ENCODE measurements at regions not wholly inside any gene's neighbourhood (a gene's known extent, or its start where the extent isn't known, plus 50 kb on each side); places are given as distances from the start of the nearest gene placed in this dataset.
A peak's percentile ranks its signal among the peaks of the same experiment; 100 is the strongest.
"Not testable (repeated sequence)": the region's sequence is repeated elsewhere in the genome, so short reads cannot be mapped to it uniquely, and the experiment has no call there.

DNA sequence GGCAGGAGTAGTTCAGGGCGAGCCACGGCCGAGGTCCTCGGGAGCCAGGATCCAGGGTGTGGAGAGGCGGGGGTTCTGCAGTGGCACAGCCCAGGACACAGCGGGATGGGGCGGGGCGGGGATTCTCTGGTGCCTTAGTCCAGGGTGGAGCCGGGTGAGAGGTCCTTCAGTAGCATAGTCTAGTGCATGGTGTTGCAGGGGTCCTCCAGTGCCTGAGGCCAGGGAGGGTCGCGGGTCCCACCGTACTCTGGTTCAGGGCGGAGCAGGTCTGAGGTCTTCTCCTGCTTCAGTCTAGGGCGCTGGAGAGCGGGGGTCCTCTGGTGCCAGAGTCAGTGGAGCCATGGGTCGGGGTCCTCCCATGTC lies 131.1 kb downstream of the CCDC74A start:
- Histone ChIP-seq H3K36me3 (ENCODE audit: control insufficient read depth in 1 of 2, insufficient read depth in 2 of 2, low read length in 2 of 2) (no peaks in the 10 kb centered on the region), H3K4me1 (ENCODE audit: control insufficient read depth in 1 of 2, insufficient read depth in 2 of 2, low read length in 2 of 2) (no peaks in the 10 kb centered on the region), H3K9me3 (ENCODE audit: control insufficient read depth in 1 of 2, low read length in 2 of 2) (no peaks in the 10 kb centered on the region), H3K4me3 (ENCODE audit: low read depth in 1 of 2, low read length in 2 of 2) (no peak overlapping the region), H3K27ac (ENCODE audit: low read length) (no peak overlapping the region), H3K27me3 (ENCODE audit: low read depth, low read length) (no peaks in the 10 kb centered on the region)

DNA sequence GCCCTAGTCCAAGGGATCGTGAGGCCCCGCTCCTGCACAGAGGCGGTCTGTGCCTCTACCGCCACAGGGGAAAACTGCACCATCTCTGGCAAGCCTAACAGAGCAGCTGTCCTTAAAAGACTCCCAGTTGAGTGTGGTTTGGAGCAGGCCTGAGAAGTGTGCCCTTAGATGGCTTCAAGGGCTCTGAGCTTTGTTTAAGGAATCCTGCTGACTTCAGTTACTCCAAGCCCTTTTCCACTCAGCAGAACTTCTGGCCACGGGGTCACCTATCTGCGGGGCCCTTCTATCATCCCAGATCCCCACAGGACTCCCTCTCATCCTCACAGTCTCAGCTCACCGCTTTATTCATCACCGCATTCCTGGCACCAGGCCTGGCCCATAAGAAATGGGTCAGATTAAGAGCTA lies 131.5 kb downstream of the CCDC74A start:
- no peaks in the 10 kb centered on the region for H3K4me1 ChIP-seq (ENCODE audit: control insufficient read depth in 1 of 2, insufficient read depth in 2 of 2, low read length in 2 of 2)
- H3K36me3 ChIP-seq (ENCODE audit: control insufficient read depth in 1 of 2, insufficient read depth in 2 of 2, low read length in 2 of 2) = no peaks in the 10 kb centered on the region
- H3K27me3 ChIP-seq (ENCODE audit: low read depth, low read length) = no peaks in the 10 kb centered on the region
- no peaks in the 10 kb centered on the region for H3K9me3 ChIP-seq (ENCODE audit: control insufficient read depth in 1 of 2, low read length in 2 of 2)
- no peak overlapping the region for H3K4me3 ChIP-seq (ENCODE audit: low read depth in 1 of 2, low read length in 2 of 2)
- no peak overlapping the region for H3K27ac ChIP-seq (ENCODE audit: low read length)

DNA sequence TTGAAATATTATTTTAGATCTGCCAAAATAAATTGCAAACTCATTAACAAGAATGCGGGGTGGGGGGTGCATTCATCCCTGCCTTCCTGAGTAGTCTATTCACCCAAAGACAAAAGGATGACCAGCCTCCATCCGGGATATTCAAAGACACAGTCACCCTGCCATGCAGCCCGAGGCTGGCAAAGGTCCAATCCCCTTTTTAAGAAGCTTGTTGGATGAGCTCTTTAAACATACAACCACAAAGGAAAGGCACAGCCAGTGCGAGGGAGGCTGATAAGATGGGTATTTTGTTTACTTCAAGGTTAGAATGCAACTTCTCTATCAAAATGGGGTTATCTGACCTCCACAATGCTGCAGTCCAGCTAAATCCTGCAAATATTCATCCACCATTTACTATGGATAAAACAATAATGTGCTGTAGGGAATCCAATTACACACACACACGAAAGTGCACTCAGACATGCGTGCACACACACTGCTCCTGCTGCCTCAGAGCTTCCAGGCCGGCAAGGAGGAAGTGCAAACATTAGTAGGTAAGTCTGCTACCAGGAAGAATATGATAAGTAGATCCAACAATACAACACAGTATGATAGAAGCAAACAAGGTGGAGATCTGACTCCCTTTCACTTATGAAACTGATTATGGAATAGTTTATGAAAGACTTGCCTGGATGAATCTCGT lies 133.6 kb downstream of the CCDC74A start:
- H3K27me3 ChIP-seq (ENCODE audit: low read depth, low read length); H3K4me3 ChIP-seq (ENCODE audit: low read depth in 1 of 2, low read length in 2 of 2); H3K36me3 ChIP-seq (ENCODE audit: control insufficient read depth in 1 of 2, insufficient read depth in 2 of 2, low read length in 2 of 2); H3K9me3 ChIP-seq (ENCODE audit: control insufficient read depth in 1 of 2, low read length in 2 of 2); H3K4me1 ChIP-seq (ENCODE audit: control insufficient read depth in 1 of 2, insufficient read depth in 2 of 2, low read length in 2 of 2); H3K27ac ChIP-seq (ENCODE audit: low read length): not testable (repeated sequence)

DNA sequence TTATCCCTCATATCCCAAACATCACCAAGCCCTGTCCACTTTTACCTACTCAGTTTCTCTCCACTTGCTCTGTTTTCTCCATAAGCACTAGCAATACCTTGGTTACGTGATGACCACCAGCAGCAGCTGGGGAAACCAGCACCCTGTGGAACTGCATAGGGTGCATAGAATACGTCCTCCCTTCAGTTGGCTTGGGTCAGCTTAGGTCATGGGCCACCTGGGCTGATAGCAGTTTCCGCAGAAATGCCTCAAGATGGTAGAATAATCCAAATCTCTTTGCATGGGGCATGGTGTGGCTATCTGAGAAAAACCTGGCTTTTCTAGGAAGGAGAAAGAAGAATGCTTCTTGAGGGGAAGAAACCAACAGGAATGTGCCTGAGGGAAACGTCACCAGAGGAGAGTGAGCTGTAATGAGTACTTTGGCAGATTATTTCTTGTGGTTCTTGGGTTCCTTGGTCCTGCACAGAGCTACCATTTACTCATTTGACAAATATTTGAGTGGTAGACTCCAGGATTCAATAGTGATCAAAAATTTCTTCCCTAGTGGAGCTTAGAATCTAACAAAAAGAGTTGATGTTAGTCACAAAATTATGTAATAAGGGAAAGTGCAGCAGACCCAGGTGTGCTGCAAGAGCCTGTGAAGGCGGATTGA lies 134.3 kb downstream of the CCDC74A start:
- not testable (repeated sequence) for H3K4me3 ChIP-seq (ENCODE audit: low read depth in 1 of 2, low read length in 2 of 2); H3K27ac ChIP-seq (ENCODE audit: low read length); H3K4me1 ChIP-seq (ENCODE audit: control insufficient read depth in 1 of 2, insufficient read depth in 2 of 2, low read length in 2 of 2); H3K27me3 ChIP-seq (ENCODE audit: low read depth, low read length); H3K9me3 ChIP-seq (ENCODE audit: control insufficient read depth in 1 of 2, low read length in 2 of 2); H3K36me3 ChIP-seq (ENCODE audit: control insufficient read depth in 1 of 2, insufficient read depth in 2 of 2, low read length in 2 of 2)

DNA sequence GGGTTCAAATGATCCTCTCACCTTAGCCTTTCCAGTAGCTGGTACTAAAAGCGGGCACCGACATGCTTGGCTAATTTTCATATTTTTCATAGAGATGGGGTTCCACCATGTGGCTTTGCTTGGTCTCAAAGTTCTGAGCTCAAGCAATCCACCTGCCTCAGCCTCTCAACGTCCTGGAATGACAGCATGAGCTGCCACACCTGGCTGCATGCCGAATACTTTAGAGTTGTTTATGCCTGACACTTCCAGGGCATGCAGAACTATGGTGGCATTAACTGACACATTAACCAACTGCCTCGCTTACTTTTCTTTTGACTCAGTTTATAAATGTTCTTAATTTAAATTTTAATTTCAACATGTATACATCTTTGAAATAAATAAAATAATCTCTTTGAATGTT lies 135.8 kb downstream of the CCDC74A start:
- H3K27me3 ChIP-seq (ENCODE audit: low read depth, low read length); H3K4me1 ChIP-seq (ENCODE audit: control insufficient read depth in 1 of 2, insufficient read depth in 2 of 2, low read length in 2 of 2); H3K9me3 ChIP-seq (ENCODE audit: control insufficient read depth in 1 of 2, low read length in 2 of 2); H3K36me3 ChIP-seq (ENCODE audit: control insufficient read depth in 1 of 2, insufficient read depth in 2 of 2, low read length in 2 of 2); H3K27ac ChIP-seq (ENCODE audit: low read length); H3K4me3 ChIP-seq (ENCODE audit: low read depth in 1 of 2, low read length in 2 of 2): not testable (repeated sequence)

DNA sequence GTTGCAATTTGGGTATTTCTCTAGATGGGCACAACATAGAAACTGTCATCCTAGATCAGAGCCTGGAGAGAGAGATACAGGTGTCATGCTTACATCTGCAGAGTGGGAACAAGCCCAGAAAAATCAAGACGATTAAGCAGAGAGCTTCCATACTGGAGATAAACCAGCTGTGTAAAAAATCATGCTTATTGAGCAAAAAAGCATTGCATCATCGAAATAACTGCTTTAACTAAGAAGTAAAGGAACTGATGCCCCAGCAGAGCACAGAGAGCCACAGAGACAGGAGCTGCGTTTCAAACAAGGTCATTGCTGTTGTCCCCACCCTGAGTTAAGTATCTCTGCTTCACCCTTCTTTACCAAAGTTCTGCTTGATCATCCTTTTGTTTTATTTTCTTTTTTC lies 138.0 kb downstream of the CCDC74A start:
- not testable (repeated sequence) for H3K27ac ChIP-seq (ENCODE audit: low read length); H3K4me3 ChIP-seq (ENCODE audit: low read depth in 1 of 2, low read length in 2 of 2); H3K9me3 ChIP-seq (ENCODE audit: control insufficient read depth in 1 of 2, low read length in 2 of 2); H3K27me3 ChIP-seq (ENCODE audit: low read depth, low read length); H3K4me1 ChIP-seq (ENCODE audit: control insufficient read depth in 1 of 2, insufficient read depth in 2 of 2, low read length in 2 of 2); H3K36me3 ChIP-seq (ENCODE audit: control insufficient read depth in 1 of 2, insufficient read depth in 2 of 2, low read length in 2 of 2)

DNA sequence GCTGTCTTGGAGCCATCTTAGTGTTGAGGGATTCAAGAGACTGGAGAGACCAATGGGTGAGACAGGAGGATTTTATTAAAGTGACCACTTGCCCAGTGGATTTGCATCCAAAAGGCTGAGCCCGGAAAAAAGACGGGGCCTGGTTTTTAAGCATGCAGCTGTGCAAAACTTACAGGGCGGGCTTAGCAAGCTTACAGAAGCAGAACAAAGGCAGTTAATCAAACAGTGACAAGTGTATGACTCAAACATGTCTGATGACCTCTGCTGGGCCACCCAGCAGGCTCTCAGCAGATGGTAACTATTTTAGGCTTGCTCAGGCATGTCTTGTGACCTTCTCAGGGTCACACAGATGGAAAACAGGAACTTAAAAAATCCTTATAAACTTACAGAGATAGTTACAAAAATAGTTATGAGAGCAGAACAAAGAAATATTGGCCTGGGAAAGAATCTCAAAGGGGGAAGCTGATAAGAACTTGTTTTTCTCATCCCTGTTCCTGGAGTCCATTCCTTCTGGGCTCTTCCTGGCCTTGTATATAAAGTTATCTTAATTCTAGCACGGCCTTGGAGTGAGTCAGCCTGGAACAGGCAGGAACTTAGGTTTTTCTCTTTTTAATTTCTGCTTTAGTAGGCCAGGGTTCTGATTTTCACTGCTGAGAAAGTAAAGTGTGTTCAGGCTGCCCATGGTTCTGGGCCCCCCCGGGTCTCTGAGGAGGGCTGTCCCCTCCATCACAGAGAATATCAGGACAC lies 141.3 kb downstream of the CCDC74A start:
- not testable (repeated sequence) for H3K4me3 ChIP-seq (ENCODE audit: low read depth in 1 of 2, low read length in 2 of 2); H3K36me3 ChIP-seq (ENCODE audit: control insufficient read depth in 1 of 2, insufficient read depth in 2 of 2, low read length in 2 of 2); H3K9me3 ChIP-seq (ENCODE audit: control insufficient read depth in 1 of 2, low read length in 2 of 2); H3K27me3 ChIP-seq (ENCODE audit: low read depth, low read length); H3K27ac ChIP-seq (ENCODE audit: low read length)
- peaks cover 0 to 23% of the 10 kb centered on the region in 2 donors for H3K4me1 ChIP-seq (ENCODE audit: control insufficient read depth in 1 of 2, insufficient read depth in 2 of 2, low read length in 2 of 2)

DNA sequence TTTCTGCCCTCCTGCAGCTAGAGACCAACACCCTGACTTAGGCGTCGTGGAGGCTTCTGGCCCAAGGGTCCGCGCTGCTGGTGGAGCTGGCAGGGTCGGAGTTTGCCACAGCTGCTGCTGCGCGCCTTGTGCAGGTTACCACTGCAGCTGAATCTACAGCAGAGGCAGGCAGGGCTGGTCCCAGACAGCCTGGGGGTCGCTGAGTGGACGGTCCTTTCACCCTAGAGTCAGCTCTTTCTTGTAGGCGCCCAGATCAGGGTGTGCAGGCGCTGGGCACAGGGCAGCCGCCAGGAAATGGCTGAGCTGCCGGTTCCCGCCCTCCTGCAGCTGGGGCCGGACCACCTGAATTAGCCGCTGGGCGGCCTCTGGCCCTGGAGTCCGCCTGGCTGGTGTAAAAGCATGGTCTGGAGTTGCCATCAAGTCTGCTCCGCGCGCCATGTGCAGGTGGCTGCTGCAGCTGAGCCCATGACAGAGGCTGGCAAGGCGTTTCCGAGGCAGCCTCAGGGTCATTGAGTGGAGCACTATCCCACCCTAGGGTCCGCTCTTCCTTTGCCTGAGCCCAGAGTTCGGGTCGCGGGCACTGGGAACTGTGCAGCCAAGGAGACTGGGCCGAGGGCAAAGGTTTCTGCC lies 144.3 kb downstream of the CCDC74A start:
- peaks cover 0 to 23% of the 10 kb centered on the region in 2 donors for H3K4me1 ChIP-seq (ENCODE audit: control insufficient read depth in 1 of 2, insufficient read depth in 2 of 2, low read length in 2 of 2)
- not testable (repeated sequence) for H3K27me3 ChIP-seq (ENCODE audit: low read depth, low read length); H3K36me3 ChIP-seq (ENCODE audit: control insufficient read depth in 1 of 2, insufficient read depth in 2 of 2, low read length in 2 of 2); H3K27ac ChIP-seq (ENCODE audit: low read length); H3K9me3 ChIP-seq (ENCODE audit: control insufficient read depth in 1 of 2, low read length in 2 of 2)
- H3K4me3 ChIP-seq (ENCODE audit: low read depth in 1 of 2, low read length in 2 of 2) = peak overlapping the region in 1 of 2 donors; percentile 65

DNA sequence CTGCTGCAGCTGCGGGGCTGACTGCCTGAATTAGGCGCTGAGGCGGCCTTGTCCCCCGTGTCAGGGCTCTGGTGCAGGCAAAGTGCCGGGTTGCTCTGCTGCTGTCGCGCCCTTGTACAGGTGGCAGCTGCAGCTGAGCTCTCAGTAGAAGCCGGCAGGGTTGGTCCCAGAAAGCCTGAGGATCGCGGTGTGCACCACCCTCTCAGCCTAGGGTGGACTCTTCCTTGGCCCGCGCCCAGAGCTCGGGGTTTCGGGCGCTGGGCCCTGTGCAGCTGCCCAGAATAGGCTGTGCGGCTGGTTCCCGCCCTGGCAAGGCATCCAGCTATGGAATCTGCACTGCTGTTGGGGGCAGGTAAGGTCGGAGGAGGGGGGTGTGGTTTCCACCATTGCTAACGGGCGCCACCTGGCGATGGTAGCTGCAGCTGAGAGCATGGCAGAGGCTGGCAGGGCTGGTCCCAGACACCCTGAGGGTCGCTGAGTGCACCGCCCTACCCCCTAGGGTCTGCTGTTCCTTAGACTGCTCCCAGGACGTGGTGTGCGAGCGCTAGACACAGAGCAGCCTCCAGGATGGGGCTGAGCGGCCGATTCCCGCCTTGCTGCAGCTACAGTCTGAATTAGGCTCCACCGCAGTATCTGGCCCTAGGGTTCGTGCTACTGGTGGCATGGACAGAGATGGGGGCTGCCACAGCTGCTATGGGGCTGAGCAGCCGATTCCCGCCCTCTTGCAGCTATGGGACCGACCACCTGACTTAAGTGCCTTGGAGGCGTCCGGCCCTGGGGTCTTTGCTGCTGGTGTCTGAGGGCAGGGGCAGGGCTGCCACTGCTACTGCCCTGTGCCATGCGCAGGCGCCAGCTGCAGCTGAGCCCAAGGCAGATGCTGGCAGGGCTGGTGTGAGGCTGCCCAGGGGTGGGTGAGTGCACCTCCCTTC lies 145.0 kb downstream of the CCDC74A start:
- not testable (repeated sequence) for H3K36me3 ChIP-seq (ENCODE audit: control insufficient read depth in 1 of 2, insufficient read depth in 2 of 2, low read length in 2 of 2); H3K27me3 ChIP-seq (ENCODE audit: low read depth, low read length); H3K9me3 ChIP-seq (ENCODE audit: control insufficient read depth in 1 of 2, low read length in 2 of 2); H3K27ac ChIP-seq (ENCODE audit: low read length)
- Histone ChIP-seq H3K4me1 (ENCODE audit: control insufficient read depth in 1 of 2, insufficient read depth in 2 of 2, low read length in 2 of 2) (peaks cover 0 to 23% of the 10 kb centered on the region in 2 donors), H3K4me3 (ENCODE audit: low read depth in 1 of 2, low read length in 2 of 2) (peak overlapping the region; percentile 16 to 65)

DNA sequence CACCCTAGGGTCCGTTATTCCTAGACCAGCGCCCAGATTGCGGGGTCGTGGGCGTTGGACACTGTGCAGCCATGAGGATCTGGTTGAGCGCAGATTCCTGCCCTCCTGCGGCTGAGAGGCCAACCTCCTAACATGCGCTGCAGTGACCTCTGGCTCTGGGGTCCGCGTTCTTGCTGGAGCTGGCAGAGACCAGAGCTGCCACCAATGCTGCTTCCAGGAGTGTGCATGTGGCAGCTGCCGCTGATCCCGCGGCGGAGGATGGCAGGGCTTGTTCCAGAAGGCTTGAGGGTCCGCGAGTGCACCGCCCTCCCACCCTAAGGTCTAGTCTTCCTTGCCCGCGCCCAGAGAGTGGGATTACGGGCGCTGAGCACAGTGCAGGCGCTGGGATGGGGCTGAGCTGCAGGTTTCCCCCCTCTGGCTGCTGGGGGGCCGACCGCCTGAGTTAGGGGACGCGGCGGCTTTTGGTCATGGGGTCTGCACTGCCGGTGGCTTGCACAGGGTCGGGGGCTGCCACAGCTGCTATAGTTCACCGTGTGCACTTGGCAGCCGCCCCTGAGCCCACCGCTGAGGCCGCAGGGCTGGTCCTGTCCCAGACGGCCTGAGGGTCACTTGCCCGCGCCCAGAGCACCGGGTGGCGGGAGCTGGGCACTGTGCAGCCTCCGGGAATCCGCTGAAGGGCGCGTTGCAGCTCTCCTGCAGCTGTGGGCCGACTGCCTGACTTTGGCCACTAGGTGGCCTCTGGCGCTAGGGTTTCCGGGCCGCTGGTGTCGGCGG lies 145.9 kb downstream of the CCDC74A start:
- H3K4me3 ChIP-seq (ENCODE audit: low read depth in 1 of 2, low read length in 2 of 2) = peak overlapping the region; percentile 16 to 65
- peaks cover 0 to 4% of the 10 kb centered on the region in 2 donors for H3K9me3 ChIP-seq (ENCODE audit: control insufficient read depth in 1 of 2, low read length in 2 of 2)
- no peak overlapping the region for H3K27ac ChIP-seq (ENCODE audit: low read length)
- H3K27me3 ChIP-seq (ENCODE audit: low read depth, low read length) = no peaks in the 10 kb centered on the region
- H3K4me1 ChIP-seq (ENCODE audit: control insufficient read depth in 1 of 2, insufficient read depth in 2 of 2, low read length in 2 of 2) = peaks cover 0 to 23% of the 10 kb centered on the region in 2 donors
- H3K36me3 ChIP-seq (ENCODE audit: control insufficient read depth in 1 of 2, insufficient read depth in 2 of 2, low read length in 2 of 2) = no peaks in the 10 kb centered on the region

Measured in muscle layer of duodenum (tissue), 2 donors.